ENCODE measurements at regions not wholly inside any gene's neighbourhood (a gene's known extent, or its start where the extent isn't known, plus 50 kb on each side); places are given as distances from the start of the nearest gene placed in this dataset.
"Not testable (repeated sequence)": the region's sequence is repeated elsewhere in the genome, so short reads cannot be mapped to it uniquely, and the experiment has no call there.

DNA sequence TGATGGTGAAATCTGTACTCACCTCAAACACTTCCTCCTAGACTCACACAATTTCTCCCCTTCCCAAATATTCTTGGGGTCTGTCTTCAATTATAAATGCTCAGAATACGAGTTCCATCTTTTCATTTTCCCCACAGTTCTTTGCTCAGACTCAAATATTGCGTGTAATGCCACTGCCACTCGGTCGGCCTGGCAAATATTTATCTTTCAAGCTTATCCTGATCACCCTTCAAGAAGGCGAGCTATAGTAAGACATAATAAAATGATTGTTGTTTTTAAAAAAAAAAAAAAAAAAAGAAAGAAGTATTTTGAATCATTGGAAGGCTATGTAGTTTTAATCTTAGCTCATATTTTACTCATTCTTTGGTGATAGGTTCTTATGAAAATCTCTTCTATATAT, 824.6 kb upstream of the GBE1 start:
- H3K4me1 ChIP-seq (replicated peaks in 1 of 2; ENCODE audit: control insufficient read depth in 2 of 2, insufficient read depth in 2 of 2, low read length in 2 of 2); H3K4me3 ChIP-seq; BruUV-seq (replicated peaks); H3K27ac ChIP-seq (ENCODE audit: extremely low read depth, low read depth, low read length); intact Hi-C loops (cut with micrococcal nuclease); ATAC-seq; H3K9me1 ChIP-seq (ENCODE audit: control insufficient read depth, insufficient read depth, low read length); H3K79me2 ChIP-seq (ENCODE audit: control insufficient read depth, insufficient read depth, low read length); H3K27me3 ChIP-seq (ENCODE audit: control insufficient read depth in 2 of 2, insufficient read depth in 2 of 2, low read length in 2 of 2); H3K9me3 ChIP-seq (replicated peaks; ENCODE audit: control insufficient read depth, insufficient read depth, low read depth, low read length); CTCF ChIA-PET (ENCODE audit: low intra/inter-chr PET ratio); H3K4me2 ChIP-seq (ENCODE audit: insufficient read depth, low read length); FAIRE-seq; H4K20me1 ChIP-seq (replicated peaks; ENCODE audit: control insufficient read depth, insufficient read depth, low read length); H3K9ac ChIP-seq (ENCODE audit: insufficient read depth in 1 of 2, low read depth in 2 of 2, low read length in 2 of 2); in situ Hi-C loops (cut with MboI); DNase-seq (ENCODE audit: extremely low read depth in 1 of 4, low spot score in 3 of 4); H2AFZ ChIP-seq (ENCODE audit: low read depth, low read length); H3K36me3 ChIP-seq (ENCODE audit: control insufficient read depth, insufficient read depth, low read length); POLR2A ChIA-PET: not testable (repeated sequence)
- 0% methylated on average over 4 of the region's 5 CpGs for WGBS (ENCODE audit: insufficient coverage, low coverage, missing lambda C conversion rate)

DNA sequence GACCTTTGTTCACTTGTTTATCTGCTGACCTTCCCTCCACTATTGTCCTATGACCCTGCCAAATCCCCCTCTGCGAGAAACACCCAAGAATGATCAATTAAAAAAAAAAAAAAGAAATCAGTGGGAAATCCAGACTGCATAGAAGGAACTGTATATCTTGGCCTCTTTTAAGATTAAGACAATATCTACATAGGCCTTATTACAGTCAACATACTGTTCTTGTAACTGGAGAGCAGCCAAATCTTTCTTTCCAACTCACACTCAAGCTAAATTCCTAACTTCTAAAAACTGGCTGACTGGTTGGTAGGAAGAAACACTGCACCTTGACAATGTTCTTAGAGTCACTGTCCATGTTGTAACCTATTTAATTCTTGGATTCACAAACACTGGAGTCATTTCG, 824.1 kb upstream of the GBE1 start:
- H3K9me3 ChIP-seq (replicated peaks; ENCODE audit: control insufficient read depth, insufficient read depth, low read depth, low read length); H3K36me3 ChIP-seq (ENCODE audit: control insufficient read depth, insufficient read depth, low read length); H3K4me3 ChIP-seq; H3K9me1 ChIP-seq (ENCODE audit: control insufficient read depth, insufficient read depth, low read length); POLR2A ChIA-PET; H3K4me1 ChIP-seq (replicated peaks in 1 of 2; ENCODE audit: control insufficient read depth in 2 of 2, insufficient read depth in 2 of 2, low read length in 2 of 2); intact Hi-C loops (cut with micrococcal nuclease); H3K27ac ChIP-seq (ENCODE audit: extremely low read depth, low read depth, low read length); in situ Hi-C loops (cut with MboI); H3K4me2 ChIP-seq (ENCODE audit: insufficient read depth, low read length); H3K9ac ChIP-seq (ENCODE audit: insufficient read depth in 1 of 2, low read depth in 2 of 2, low read length in 2 of 2); H3K79me2 ChIP-seq (ENCODE audit: control insufficient read depth, insufficient read depth, low read length); BruUV-seq (replicated peaks); H2AFZ ChIP-seq (ENCODE audit: low read depth, low read length); DNase-seq (ENCODE audit: extremely low read depth in 1 of 4, low spot score in 3 of 4); H3K27me3 ChIP-seq (ENCODE audit: control insufficient read depth in 2 of 2, insufficient read depth in 2 of 2, low read length in 2 of 2); FAIRE-seq; H4K20me1 ChIP-seq (replicated peaks; ENCODE audit: control insufficient read depth, insufficient read depth, low read length); ATAC-seq; CTCF ChIA-PET (ENCODE audit: low intra/inter-chr PET ratio): not testable (repeated sequence)
- 7% methylated on average over 1 of the region's 2 CpGs for WGBS (ENCODE audit: insufficient coverage, low coverage, missing lambda C conversion rate)

DNA sequence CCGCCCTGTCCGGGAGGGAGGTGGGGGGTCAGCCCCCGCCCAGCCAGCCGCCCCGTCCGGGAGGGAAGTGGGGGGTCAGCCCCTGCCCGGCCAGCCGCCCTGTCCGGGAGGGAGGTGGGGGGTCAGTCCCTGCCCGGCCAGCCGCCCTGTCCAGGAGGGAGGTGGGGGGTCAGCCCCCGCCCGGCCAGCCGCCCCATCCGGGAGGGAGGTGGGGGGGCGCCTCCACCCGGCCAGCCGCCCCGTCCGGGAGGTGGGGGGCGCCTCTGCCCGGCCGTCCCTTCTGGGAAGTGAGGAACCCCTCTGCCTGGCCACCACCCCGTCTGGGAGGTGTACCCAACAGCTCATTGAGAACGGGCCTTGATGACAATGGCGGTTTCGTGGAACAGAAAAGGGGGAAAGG, 823.4 kb upstream of the GBE1 start:
- FAIRE-seq; H3K4me1 ChIP-seq (replicated peaks in 1 of 2; ENCODE audit: control insufficient read depth in 2 of 2, insufficient read depth in 2 of 2, low read length in 2 of 2); H3K27me3 ChIP-seq (ENCODE audit: control insufficient read depth in 2 of 2, insufficient read depth in 2 of 2, low read length in 2 of 2); ATAC-seq; H3K9me1 ChIP-seq (ENCODE audit: control insufficient read depth, insufficient read depth, low read length); H4K20me1 ChIP-seq (replicated peaks; ENCODE audit: control insufficient read depth, insufficient read depth, low read length); H3K36me3 ChIP-seq (ENCODE audit: control insufficient read depth, insufficient read depth, low read length); intact Hi-C loops (cut with micrococcal nuclease); CTCF ChIA-PET (ENCODE audit: low intra/inter-chr PET ratio); H3K27ac ChIP-seq (ENCODE audit: extremely low read depth, low read depth, low read length); H3K4me3 ChIP-seq; POLR2A ChIA-PET; H2AFZ ChIP-seq (ENCODE audit: low read depth, low read length); H3K4me2 ChIP-seq (ENCODE audit: insufficient read depth, low read length); BruUV-seq (replicated peaks); H3K9ac ChIP-seq (ENCODE audit: insufficient read depth in 1 of 2, low read depth in 2 of 2, low read length in 2 of 2); in situ Hi-C loops (cut with MboI); DNase-seq (ENCODE audit: extremely low read depth in 1 of 4, low spot score in 3 of 4); H3K79me2 ChIP-seq (ENCODE audit: control insufficient read depth, insufficient read depth, low read length); H3K9me3 ChIP-seq (replicated peaks; ENCODE audit: control insufficient read depth, insufficient read depth, low read depth, low read length): not testable (repeated sequence)
- WGBS (ENCODE audit: insufficient coverage, low coverage, missing lambda C conversion rate): no CpG with 5 or more reads among the region's 27 CpGs

GRCh38 chr3:82584415-82584814, 823.0 kb upstream of the GBE1 start:
- H3K4me1 ChIP-seq (replicated peaks in 1 of 2; ENCODE audit: control insufficient read depth in 2 of 2, insufficient read depth in 2 of 2, low read length in 2 of 2); H3K4me2 ChIP-seq (ENCODE audit: insufficient read depth, low read length); H3K4me3 ChIP-seq; in situ Hi-C loops (cut with MboI); CTCF ChIA-PET (ENCODE audit: low intra/inter-chr PET ratio); H3K27me3 ChIP-seq (ENCODE audit: control insufficient read depth in 2 of 2, insufficient read depth in 2 of 2, low read length in 2 of 2); FAIRE-seq; H3K9me3 ChIP-seq (replicated peaks; ENCODE audit: control insufficient read depth, insufficient read depth, low read depth, low read length); DNase-seq (ENCODE audit: extremely low read depth in 1 of 4, low spot score in 3 of 4); H3K79me2 ChIP-seq (ENCODE audit: control insufficient read depth, insufficient read depth, low read length); H3K9ac ChIP-seq (ENCODE audit: insufficient read depth in 1 of 2, low read depth in 2 of 2, low read length in 2 of 2); H4K20me1 ChIP-seq (replicated peaks; ENCODE audit: control insufficient read depth, insufficient read depth, low read length); intact Hi-C loops (cut with micrococcal nuclease); BruUV-seq (replicated peaks); ATAC-seq; H2AFZ ChIP-seq (ENCODE audit: low read depth, low read length); POLR2A ChIA-PET; H3K27ac ChIP-seq (ENCODE audit: extremely low read depth, low read depth, low read length); H3K36me3 ChIP-seq (ENCODE audit: control insufficient read depth, insufficient read depth, low read length); H3K9me1 ChIP-seq (ENCODE audit: control insufficient read depth, insufficient read depth, low read length): not testable (repeated sequence)
- WGBS (ENCODE audit: insufficient coverage, low coverage, missing lambda C conversion rate): no CpG with 5 or more reads among the region's 25 CpGs
